ENCODE measurements at regions not wholly inside any gene's neighbourhood (a gene's known extent, or its start where the extent isn't known, plus 50 kb on each side); places are given as distances from the start of the nearest gene placed in this dataset.

GRCh38 chr1:106659490-106660244, 396.8 kb upstream of the PRMT6 start:
- H3K27ac ChIP-seq = no peak overlapping the region
- no peak for DNase-seq (ENCODE audit: low spot score)
- no peak for TF ChIP-seq CTCF (IDR thresholded peaks at IDR 0.05)
- H3K4me3 ChIP-seq = no peak overlapping the region

GRCh38 chr1:106675558-106675957, 380.9 kb upstream of the PRMT6 start:
- Histone ChIP-seq H3K27ac (no peak overlapping the region), H3K4me3 (no peak overlapping the region)
- DNase-seq (ENCODE audit: low spot score) = no peak
- TF ChIP-seq CTCF (IDR thresholded peaks at IDR 0.05) = no peak

GRCh38 chr1:106676021-106676420, 380.5 kb upstream of the PRMT6 start:
- TF ChIP-seq CTCF (IDR thresholded peaks at IDR 0.05) = no peak
- H3K4me3 ChIP-seq = no peak overlapping the region
- no peak overlapping the region for H3K27ac ChIP-seq
- no peak for DNase-seq (ENCODE audit: low spot score)

GRCh38 chr1:106677181-106677580, 379.3 kb upstream of the PRMT6 start:
- Histone ChIP-seq H3K27ac (no peak overlapping the region), H3K4me3 (no peak overlapping the region)
- DNase-seq (ENCODE audit: low spot score) = no peak
- no peak for TF ChIP-seq CTCF (IDR thresholded peaks at IDR 0.05)

- no peak overlapping the region for H3K4me3 ChIP-seq
- no peak for TF ChIP-seq CTCF (IDR thresholded peaks at IDR 0.05)
- no peak overlapping the region for H3K27ac ChIP-seq
- no peak for DNase-seq (ENCODE audit: low spot score)
Measured at GRCh38 chr1:106677721-106678120, 378.8 kb upstream of the PRMT6 start.

- H3K4me3 ChIP-seq = no peak overlapping the region
- TF ChIP-seq CTCF (IDR thresholded peaks at IDR 0.05) = no peak
- no peak for DNase-seq (ENCODE audit: low spot score)
- H3K27ac ChIP-seq = no peak overlapping the region
Measured at GRCh38 chr1:106678279-106679050, 378.0 kb upstream of the PRMT6 start.

GRCh38 chr1:106680216-106680615, 376.3 kb upstream of the PRMT6 start:
- no peak overlapping the region for H3K4me3 ChIP-seq
- no peak for DNase-seq (ENCODE audit: low spot score)
- no peak for TF ChIP-seq CTCF (IDR thresholded peaks at IDR 0.05)
- H3K27ac ChIP-seq = no peak overlapping the region

Data from coronary artery (tissue), 2 donors.